ENCODE measurements at regions not wholly inside any gene's neighbourhood (a gene's known extent, or its start where the extent isn't known, plus 50 kb on each side); places are given as distances from the start of the nearest gene placed in this dataset.

GRCh38 chr1:222462601-222463000, 85.3 kb downstream of the HHIPL2 start:
- TF ChIP-seq ZNF521 (tag by site-specific recombination; IDR thresholded peaks at IDR 0.05) (no peak), CTCF (tag by site-specific recombination; IDR thresholded peaks at IDR 0.05) (no peak), SALL2 (tag by site-specific recombination; IDR thresholded peaks at IDR 0.05; ENCODE audit: borderline replicate concordance) (no peak), ZNF558 (tag by site-specific recombination; IDR thresholded peaks at IDR 0.05) (no peak), GLI2 (tag by site-specific recombination; IDR thresholded peaks at IDR 0.05; ENCODE audit: borderline replicate concordance, low read depth) (no peak), TCF7L2 (IDR thresholded peaks at IDR 0.05; ENCODE audit: borderline replicate concordance, low read depth, low read length) (no peak), ZSCAN30 (tag by site-specific recombination; IDR thresholded peaks at IDR 0.05) (no peak), YY1 (tag by site-specific recombination; IDR thresholded peaks at IDR 0.05) (no peak), ZXDB (tag by site-specific recombination; IDR thresholded peaks at IDR 0.05) (no peak), ZNF121 (tag by site-specific recombination; IDR thresholded peaks at IDR 0.05) (no peak), KLF17 (tag by site-specific recombination; IDR thresholded peaks at IDR 0.05) (no peak), ZBTB17 (tag by site-specific recombination; IDR thresholded peaks at IDR 0.05) (no peak)
- TF ChIP-seq, protein P1, sequence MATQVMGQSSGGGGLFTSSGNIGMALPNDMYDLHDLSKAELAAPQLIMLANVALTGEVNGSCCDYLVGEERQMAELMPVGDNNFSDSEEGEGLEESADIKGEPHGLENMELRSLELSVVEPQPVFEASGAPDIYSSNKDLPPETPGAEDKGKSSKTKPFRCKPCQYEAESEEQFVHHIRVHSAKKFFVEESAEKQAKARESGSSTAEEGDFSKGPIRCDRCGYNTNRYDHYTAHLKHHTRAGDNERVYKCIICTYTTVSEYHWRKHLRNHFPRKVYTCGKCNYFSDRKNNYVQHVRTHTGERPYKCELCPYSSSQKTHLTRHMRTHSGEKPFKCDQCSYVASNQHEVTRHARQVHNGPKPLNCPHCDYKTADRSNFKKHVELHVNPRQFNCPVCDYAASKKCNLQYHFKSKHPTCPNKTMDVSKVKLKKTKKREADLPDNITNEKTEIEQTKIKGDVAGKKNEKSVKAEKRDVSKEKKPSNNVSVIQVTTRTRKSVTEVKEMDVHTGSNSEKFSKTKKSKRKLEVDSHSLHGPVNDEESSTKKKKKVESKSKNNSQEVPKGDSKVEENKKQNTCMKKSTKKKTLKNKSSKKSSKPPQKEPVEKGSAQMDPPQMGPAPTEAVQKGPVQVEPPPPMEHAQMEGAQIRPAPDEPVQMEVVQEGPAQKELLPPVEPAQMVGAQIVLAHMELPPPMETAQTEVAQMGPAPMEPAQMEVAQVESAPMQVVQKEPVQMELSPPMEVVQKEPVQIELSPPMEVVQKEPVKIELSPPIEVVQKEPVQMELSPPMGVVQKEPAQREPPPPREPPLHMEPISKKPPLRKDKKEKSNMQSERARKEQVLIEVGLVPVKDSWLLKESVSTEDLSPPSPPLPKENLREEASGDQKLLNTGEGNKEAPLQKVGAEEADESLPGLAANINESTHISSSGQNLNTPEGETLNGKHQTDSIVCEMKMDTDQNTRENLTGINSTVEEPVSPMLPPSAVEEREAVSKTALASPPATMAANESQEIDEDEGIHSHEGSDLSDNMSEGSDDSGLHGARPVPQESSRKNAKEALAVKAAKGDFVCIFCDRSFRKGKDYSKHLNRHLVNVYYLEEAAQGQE (tag by site-specific recombination; IDR thresholded peaks at IDR 0.05): no peak

All from HEK293 (cell line).